Activated T-helper 17 cell treated with anti-CD3 and anti-CD28 coated beads, Interleukin-2, amount 50 U/mL, for 72 hours (primary cell): ENCODE measurements at regions not wholly inside any gene's neighbourhood (a gene's known extent, or its start where the extent isn't known, plus 50 kb on each side); places are given as distances from the start of the nearest gene placed in this dataset.
A peak's percentile ranks its signal among the peaks of the same experiment; 100 is the strongest.

Experiments used
- ATAC-seq: fragments of 150-1000 bp; cut with Tn5 transposase; replicated peaks from 2 replicates; pipeline ENCODE4 v1.10.0; 2021; ENCODE audit warnings: mild to moderate bottlenecking, moderate library complexity
- H3K27ac Mint-ChIP-seq: one replicate; pipeline ENCODE4 v1.8.0; 2022; ENCODE audit warnings: mixed read lengths
- H3K27me3 Mint-ChIP-seq: one replicate; pipeline ENCODE4 v1.8.0; 2022; ENCODE audit warnings: mixed read lengths
- H3K36me3 Mint-ChIP-seq: one replicate; pipeline ENCODE4 v1.8.0; 2022; ENCODE audit warnings: low read depth, mild to moderate bottlenecking, mixed read lengths
- H3K4me1 Mint-ChIP-seq: one replicate; pipeline ENCODE4 v1.8.0; 2022; ENCODE audit warnings: mixed read lengths
- H3K4me3 Mint-ChIP-seq: one replicate; pipeline ENCODE4 v1.8.0; 2022; ENCODE audit warnings: mild to moderate bottlenecking, mixed read lengths
- H3K9me3 Mint-ChIP-seq: one replicate; pipeline ENCODE4 v1.8.0; 2022; ENCODE audit warnings: mixed read lengths

DNA sequence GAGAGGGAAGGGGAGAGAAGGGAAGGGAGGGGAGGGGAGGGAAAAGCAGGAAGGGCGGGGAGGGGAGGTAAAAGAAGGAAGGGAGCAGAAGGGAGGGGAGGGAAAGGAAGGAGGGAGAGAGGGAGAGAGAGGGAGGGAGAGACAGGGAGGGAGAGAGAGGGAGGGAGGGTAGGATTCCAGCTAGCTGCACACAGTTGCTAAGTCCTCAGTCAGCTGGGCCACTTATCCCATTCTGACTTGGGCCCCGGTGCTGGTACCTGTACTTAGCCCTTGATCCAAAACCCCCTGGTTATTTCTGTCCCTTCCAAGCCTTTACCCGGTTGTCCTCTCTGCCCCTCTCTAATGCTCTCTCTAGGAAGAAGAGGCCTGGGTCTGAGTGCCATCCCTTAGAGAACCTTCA is 211.4 kb downstream of the TTC32 start:
- no peaks in the 10 kb centered on the region for H3K9me3 Mint-ChIP-seq
- ATAC-seq, result no peak
- no peaks in the 10 kb centered on the region for H3K36me3 Mint-ChIP-seq
- no peaks in the 10 kb centered on the region for H3K4me1 Mint-ChIP-seq
- H3K27me3 Mint-ChIP-seq, result peaks cover 13% of the 10 kb centered on the region
- no peak overlapping the region for H3K4me3 Mint-ChIP-seq
- no peak overlapping the region for H3K27ac Mint-ChIP-seq

- no peak for ATAC-seq
- Mint-ChIP-seq H3K4me3 (no peak overlapping the region), H3K36me3 (no peaks in the 10 kb centered on the region), H3K27ac (no peak overlapping the region), H3K27me3 (peaks cover 13% of the 10 kb centered on the region), H3K9me3 (no peaks in the 10 kb centered on the region), H3K4me1 (no peaks in the 10 kb centered on the region)
Measured at GRCh38 chr2:19689646-19690168, 212.1 kb downstream of the TTC32 start.

- Mint-ChIP-seq H3K4me1 (no peaks in the 10 kb centered on the region), H3K27me3 (peaks cover 13% of the 10 kb centered on the region), H3K9me3 (no peaks in the 10 kb centered on the region), H3K4me3 (no peak overlapping the region), H3K27ac (no peak overlapping the region), H3K36me3 (no peaks in the 10 kb centered on the region)
- ATAC-seq, result no peak
Measured at GRCh38 chr2:19688059-19688458, 213.7 kb downstream of the TTC32 start.

GRCh38 chr2:19687017-19687659 is 214.6 kb downstream of the TTC32 start:
- no peaks in the 10 kb centered on the region for H3K9me3 Mint-ChIP-seq
- H3K27me3 Mint-ChIP-seq, result peaks cover 13% of the 10 kb centered on the region
- no peaks in the 10 kb centered on the region for H3K36me3 Mint-ChIP-seq
- H3K4me3 Mint-ChIP-seq, result no peak overlapping the region
- no peaks in the 10 kb centered on the region for H3K4me1 Mint-ChIP-seq
- no peak overlapping the region for H3K27ac Mint-ChIP-seq
- no peak for ATAC-seq

GRCh38 chr2:19686439-19686838 is 215.3 kb downstream of the TTC32 start:
- ATAC-seq, result no peak
- Mint-ChIP-seq H3K9me3 (no peaks in the 10 kb centered on the region), H3K4me1 (no peaks in the 10 kb centered on the region), H3K27me3 (peaks cover 13% of the 10 kb centered on the region), H3K36me3 (no peaks in the 10 kb centered on the region), H3K27ac (no peak overlapping the region), H3K4me3 (no peak overlapping the region)

DNA sequence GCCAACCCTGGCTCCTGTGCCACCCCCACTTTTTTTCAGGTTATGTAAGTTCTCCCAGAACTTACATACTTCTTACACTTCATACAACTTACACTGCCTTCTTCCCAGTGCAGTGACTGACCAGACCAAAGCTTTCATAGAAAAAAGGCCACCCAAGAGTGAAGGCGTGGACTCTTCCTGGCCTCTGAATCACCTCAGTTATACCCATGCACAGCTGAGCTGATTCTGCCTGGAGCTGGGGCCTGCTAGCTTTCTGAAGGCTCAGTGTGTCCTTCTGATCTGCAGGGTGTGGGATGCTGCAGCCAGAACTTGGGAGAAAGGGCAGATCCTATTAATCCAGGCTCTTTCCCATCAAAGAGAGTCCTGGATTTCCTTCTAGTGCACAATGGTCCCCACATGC is 216.1 kb downstream of the TTC32 start:
- Mint-ChIP-seq H3K27me3 (peaks cover 8% of the 10 kb centered on the region), H3K4me1 (no peaks in the 10 kb centered on the region), H3K36me3 (no peaks in the 10 kb centered on the region), H3K9me3 (no peaks in the 10 kb centered on the region), H3K4me3 (no peak overlapping the region), H3K27ac (no peak overlapping the region)
- ATAC-seq, result peak; percentile 11

DNA sequence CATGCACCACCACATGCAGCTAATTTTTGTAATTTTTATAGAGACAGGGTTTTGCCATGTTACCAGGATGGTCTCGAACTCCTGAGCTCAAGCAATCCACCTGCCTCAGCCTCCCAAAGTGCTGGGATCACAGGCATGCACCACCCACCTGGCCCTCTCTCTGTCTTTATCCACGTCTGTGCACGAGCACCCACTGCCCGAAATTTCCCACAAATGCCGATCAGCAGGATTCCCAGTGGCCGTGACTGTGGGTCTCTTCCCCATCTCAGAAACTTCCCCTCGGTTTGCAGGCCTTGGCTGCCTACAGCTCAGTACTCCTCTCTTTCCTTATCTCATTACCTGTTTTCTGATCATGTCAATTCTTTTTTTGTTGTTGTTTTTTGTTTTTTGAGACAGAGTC is 217.3 kb downstream of the TTC32 start:
- Mint-ChIP-seq H3K36me3 (no peaks in the 10 kb centered on the region), H3K4me3 (no peak overlapping the region), H3K27me3 (peaks cover 7% of the 10 kb centered on the region), H3K4me1 (no peaks in the 10 kb centered on the region), H3K9me3 (no peaks in the 10 kb centered on the region), H3K27ac (no peak overlapping the region)
- ATAC-seq, result no peak

- H3K36me3 Mint-ChIP-seq, result no peaks in the 10 kb centered on the region
- no peak overlapping the region for H3K27ac Mint-ChIP-seq
- no peak overlapping the region for H3K4me3 Mint-ChIP-seq
- peaks cover 3% of the 10 kb centered on the region for H3K27me3 Mint-ChIP-seq
- no peaks in the 10 kb centered on the region for H3K9me3 Mint-ChIP-seq
- no peak for ATAC-seq
- no peaks in the 10 kb centered on the region for H3K4me1 Mint-ChIP-seq
Measured at GRCh38 chr2:19683556-19683955, 218.2 kb downstream of the TTC32 start.

DNA sequence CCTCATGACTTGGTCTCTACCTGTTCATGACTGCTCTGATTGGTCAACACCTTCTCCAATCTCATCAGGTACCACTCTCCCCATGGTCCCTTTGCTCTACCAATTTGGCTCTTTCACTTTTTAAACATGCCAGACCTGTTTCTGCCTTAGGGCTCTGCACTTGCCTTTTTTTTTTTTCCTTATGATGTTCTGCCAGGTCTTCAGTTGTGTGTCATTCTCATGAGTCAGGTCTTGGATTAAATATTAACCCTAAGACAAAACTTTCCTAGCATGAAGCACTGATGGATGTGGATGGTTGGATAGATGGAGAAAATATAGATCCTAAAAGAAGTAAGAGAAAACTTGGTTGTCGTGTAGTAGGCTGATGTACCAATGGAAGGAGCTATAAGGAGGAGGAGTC is 219.3 kb downstream of the TTC32 start:
- ATAC-seq, result no peak
- no peaks in the 10 kb centered on the region for H3K9me3 Mint-ChIP-seq
- H3K27me3 Mint-ChIP-seq, result peaks cover 2% of the 10 kb centered on the region
- no peak overlapping the region for H3K27ac Mint-ChIP-seq
- H3K4me3 Mint-ChIP-seq, result no peak overlapping the region
- no peaks in the 10 kb centered on the region for H3K4me1 Mint-ChIP-seq
- H3K36me3 Mint-ChIP-seq, result no peaks in the 10 kb centered on the region

GRCh38 chr2:19677825-19678518 is 223.8 kb downstream of the TTC32 start:
- no peak for ATAC-seq
- Mint-ChIP-seq H3K9me3 (no peaks in the 10 kb centered on the region), H3K36me3 (no peaks in the 10 kb centered on the region), H3K27me3 (peaks cover 10% of the 10 kb centered on the region), H3K4me1 (no peaks in the 10 kb centered on the region), H3K4me3 (no peak overlapping the region), H3K27ac (no peak overlapping the region)

DNA sequence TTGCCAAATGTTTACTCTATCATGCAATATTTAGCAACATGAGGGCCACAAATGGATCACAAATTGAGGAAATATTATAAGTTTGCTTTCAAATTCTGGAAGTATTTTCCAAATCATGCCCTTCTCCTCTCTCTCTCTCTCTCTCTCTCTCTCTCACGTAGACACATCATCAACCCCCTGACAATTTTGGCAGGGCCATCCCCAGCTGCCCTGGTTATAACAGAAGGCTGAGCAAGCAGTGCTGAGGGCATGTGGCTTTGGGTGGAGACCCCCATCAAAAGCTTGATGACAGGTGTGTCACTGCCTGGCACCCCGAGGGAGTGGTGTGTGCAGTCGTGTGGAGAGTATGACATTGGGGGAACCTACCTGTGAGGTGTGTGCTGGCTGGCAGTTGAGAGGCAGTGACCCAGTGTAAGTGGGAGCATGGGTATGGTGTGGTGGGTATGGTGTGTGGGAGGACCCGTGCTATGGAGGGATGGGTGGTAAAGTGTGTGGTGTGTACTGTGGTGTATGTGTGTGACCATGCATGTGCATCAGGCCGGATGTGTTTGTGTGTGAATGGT is 224.5 kb downstream of the TTC32 start:
- Mint-ChIP-seq H3K9me3 (no peaks in the 10 kb centered on the region), H3K27ac (no peak overlapping the region), H3K36me3 (no peaks in the 10 kb centered on the region), H3K27me3 (peaks cover 10% of the 10 kb centered on the region), H3K4me3 (no peak overlapping the region), H3K4me1 (no peaks in the 10 kb centered on the region)
- ATAC-seq, result no peak

DNA sequence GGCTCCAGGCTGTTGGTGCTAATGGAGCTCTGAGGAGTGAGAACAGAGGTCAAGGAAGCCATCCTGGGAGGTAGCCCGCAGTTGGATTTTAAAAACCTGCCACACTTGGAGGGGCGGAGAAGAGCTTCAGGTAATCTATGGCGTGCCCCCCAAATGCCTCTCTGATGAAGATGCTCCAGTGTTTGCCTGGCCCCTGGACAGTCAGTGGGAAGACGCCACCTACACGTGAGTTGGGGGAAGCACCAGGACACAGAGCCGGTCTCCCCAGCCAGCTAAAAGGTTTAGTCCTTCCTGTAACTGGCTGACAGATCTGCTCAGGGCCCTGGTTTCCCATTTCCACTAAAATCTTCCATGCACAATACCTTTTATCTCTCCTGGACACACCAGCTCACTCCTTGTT is 225.0 kb downstream of the TTC32 start:
- Mint-ChIP-seq H3K27ac (no peak overlapping the region), H3K36me3 (no peaks in the 10 kb centered on the region), H3K4me1 (no peaks in the 10 kb centered on the region), H3K9me3 (no peaks in the 10 kb centered on the region), H3K4me3 (no peak overlapping the region), H3K27me3 (peaks cover 12% of the 10 kb centered on the region)
- ATAC-seq, result no peak

DNA sequence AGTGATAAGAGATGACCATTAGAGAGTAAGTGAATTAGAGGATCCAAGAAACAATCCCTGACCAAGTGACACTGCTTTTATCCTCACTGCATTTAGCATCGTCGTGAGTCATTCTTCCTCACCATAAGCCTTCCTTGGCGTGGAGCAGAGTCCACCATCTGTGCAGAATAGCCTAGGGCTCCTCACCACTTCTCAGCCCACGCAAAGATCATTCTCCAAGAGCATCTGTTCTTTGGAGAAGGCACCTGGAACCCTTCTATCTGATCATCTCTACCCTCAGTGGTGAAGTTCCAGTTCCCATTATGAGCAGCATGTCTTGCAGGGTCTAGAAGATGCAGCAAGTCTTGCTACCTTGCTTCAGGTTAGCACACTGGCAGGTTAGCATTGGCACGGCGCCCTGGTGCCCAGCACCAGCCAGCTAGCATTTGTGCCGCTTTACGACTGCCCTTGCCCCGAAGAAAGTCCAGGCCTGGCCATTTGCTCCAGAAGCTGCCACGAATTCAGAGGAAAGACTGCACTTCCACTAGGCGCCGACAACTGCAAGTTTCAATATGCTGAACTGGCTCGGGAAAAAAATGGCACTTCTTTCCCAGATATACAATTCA is 225.8 kb downstream of the TTC32 start:
- H3K36me3 Mint-ChIP-seq, result no peaks in the 10 kb centered on the region
- H3K4me3 Mint-ChIP-seq, result no peak overlapping the region
- no peak for ATAC-seq
- no peaks in the 10 kb centered on the region for H3K9me3 Mint-ChIP-seq
- H3K4me1 Mint-ChIP-seq, result no peaks in the 10 kb centered on the region
- H3K27ac Mint-ChIP-seq, result no peak overlapping the region
- H3K27me3 Mint-ChIP-seq, result peaks cover 14% of the 10 kb centered on the region

DNA sequence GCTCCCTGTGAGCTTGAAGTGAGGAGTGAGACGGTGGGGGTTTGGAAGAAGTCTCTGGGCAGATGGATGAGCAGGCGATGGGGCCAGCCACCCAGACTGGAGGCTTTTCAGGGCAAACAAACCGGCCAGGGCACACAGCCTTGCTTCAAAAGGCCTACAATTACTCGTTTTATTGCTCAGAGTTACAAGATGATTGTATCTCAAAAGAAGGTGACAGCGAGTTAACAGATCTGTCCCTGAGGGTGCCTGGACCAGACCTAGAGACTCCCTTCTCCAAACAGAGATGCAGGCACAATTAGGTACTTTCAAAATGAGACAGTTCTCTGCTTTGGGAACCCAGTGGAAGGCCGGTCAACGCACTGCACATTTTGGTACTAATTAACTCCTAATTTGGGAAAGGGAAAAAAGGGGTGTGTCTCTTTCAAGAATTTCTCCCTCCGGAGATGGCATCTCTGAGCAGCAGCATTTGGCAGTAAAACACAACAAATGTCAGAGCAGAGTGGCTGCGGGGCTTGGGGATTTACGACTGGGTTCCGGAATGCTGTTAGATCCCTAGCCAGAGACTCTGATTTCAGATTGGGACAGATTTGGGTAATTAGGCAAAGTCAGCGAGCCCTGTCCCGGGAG is 226.7 kb downstream of the TTC32 start:
- Mint-ChIP-seq H3K4me1 (no peaks in the 10 kb centered on the region), H3K4me3 (no peak overlapping the region), H3K27me3 (peaks cover 19% of the 10 kb centered on the region), H3K36me3 (no peaks in the 10 kb centered on the region), H3K27ac (no peak overlapping the region), H3K9me3 (no peaks in the 10 kb centered on the region)
- no peak for ATAC-seq
